Vagina (tissue), 2 donors: ENCODE measurements at regions not wholly inside any gene's neighbourhood (a gene's known extent, or its start where the extent isn't known, plus 50 kb on each side); places are given as distances from the start of the nearest gene placed in this dataset.

ENCODE experiments used
- CTCF ChIP-seq, 3 experiments: fragments of 450-650 bp in 2 of 3; fragments of 200-600 bp in 1 of 3; sonication (generic) in 1 of 3; IDR thresholded peaks; one replicate each; pipeline ENCODE4 v1.5.1; 2017 to 2019; ENCODE audit warnings: antibody characterized with exemption in 3 of 3, mild to moderate bottlenecking in 2 of 3, moderate library complexity in 2 of 3
- POLR2A ChIP-seq, 2 donors: fragments of 450-650 bp; IDR thresholded peaks; one replicate each; pipeline ENCODE4 v1.6.1; 2017; ENCODE audit warnings: antibody characterized with exemption in 2 of 2, mild to moderate bottlenecking in 2 of 2, moderate library complexity in 2 of 2
- POLR2AphosphoS5 ChIP-seq, 2 donors: sonication (generic); formaldehyde crosslinking; IDR thresholded peaks; one replicate each; pipeline ENCODE4 v1.9.0; 2017; ENCODE audit warnings: antibody characterized with exemption in 2 of 2, mild to moderate bottlenecking in 2 of 2, low read depth in 1 of 2; ENCODE audit not compliant: insufficient read depth in 1 of 2

- TF ChIP-seq CTCF (IDR thresholded peaks at IDR 0.05) = no peak
- TF ChIP-seq POLR2A (IDR thresholded peaks at IDR 0.05) = no peak
- no peak for TF ChIP-seq POLR2AphosphoS5 (IDR thresholded peaks at IDR 0.05; ENCODE audit: insufficient read depth in 1 of 2, low read depth in 1 of 2)
These were observed 374.7 kb downstream of the KLF5 start for GRCh38 chr13:73433458-73433857.
